NCI-H446 (cell line): ENCODE measurements at regions not wholly inside any gene's neighbourhood (a gene's known extent, or its start where the extent isn't known, plus 50 kb on each side); places are given as distances from the start of the nearest gene placed in this dataset.
"Not testable (repeated sequence)": the region's sequence is repeated elsewhere in the genome, so short reads cannot be mapped to it uniquely, and the experiment has no call there.

Experiments used
- DNase-seq, 2 experiments: peaks; one replicate each; lab custom pipeline; 2025; lab: John Stamatoyannopoulos, UW

DNA sequence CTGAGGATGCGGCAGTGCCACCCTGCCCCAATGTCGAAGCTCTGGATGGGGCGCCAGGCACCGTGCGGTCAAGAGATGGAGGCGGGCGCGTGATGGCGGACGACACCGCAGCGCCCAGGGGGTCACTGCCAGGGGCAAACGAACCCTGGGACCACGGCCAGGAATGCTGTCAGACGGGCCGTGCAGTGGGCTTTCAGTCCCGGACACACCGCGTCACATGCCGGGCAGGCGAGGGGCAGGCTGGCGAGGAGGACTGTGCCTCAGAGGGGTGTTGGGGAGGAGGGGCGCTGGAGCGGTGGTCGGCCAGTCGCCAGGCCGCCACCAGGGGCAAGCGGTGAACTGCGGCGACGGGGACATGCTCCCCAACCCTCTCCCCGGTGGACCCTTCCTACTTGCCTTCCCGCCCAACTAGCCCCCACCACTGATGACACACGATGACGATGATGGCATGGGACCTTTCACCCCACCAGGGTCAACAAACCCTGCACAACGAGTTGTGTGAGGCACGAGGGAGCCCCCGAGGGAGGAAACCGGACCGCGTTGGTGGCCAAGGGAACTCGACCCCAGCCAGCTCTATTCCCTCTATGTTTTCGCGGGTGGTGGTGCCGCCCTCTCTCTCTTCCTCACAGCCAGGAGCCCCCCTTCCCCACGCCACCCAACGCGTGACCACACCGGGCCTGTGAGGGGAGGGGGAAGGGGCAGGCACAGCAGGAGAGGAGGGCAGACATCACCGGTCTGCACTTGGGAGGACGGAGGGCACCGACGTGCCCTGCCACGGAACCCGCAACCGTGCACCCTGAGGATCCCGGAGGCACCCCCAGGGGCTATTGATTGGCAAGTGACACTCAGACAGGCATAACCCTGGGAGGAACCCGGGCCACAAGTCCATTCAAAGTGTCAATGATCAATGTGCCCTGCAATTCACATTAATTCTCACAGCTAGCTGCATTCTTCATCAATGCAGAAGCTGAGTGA is 1960.9 kb upstream of the DEFB115 start:
- DNase-seq: no peak

DNA sequence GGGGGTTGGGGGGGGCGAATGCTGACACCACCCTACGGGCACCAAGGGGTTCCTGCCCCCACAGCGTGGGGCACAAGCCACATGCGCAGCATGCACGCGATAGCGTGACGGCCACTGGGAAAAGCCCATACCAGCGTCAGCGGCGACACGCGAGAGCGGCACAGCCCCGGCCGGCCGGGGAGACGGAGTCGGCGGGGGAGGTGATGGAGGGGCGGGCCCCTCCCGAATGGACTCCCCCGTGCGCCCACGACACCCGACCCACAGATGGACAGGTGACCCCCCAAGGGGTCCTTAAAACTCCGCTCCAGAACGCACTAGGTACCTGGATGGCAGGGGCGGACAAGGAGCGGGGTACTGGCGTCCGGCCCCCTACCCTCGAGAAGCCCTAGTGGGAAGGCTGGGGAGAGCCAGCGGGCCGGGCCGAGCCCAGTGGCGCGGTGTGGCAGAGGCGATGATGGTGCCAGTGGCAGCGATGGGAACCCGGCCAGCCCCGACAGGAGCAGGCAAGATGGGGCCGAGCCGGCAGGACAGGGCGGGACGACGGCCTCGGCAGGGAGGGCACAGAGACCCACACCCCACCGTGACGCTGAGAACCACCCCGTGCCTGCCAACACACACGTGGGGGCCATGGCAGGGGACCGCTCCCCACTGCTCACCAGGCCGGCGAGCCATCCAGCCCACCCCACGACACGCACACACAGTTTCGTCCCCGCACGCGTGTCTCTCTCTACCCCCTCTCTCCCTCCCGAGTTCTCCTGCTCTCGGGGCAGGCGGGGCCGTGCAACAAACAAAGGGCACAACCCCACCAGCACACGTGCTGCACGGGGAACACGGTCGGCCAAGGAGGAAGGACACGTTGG is 1959.8 kb upstream of the DEFB115 start:
- no peak for DNase-seq

- no peak for DNase-seq
Measured at GRCh38 chr20:29298271-29298590, 1959.2 kb upstream of the DEFB115 start.

DNA sequence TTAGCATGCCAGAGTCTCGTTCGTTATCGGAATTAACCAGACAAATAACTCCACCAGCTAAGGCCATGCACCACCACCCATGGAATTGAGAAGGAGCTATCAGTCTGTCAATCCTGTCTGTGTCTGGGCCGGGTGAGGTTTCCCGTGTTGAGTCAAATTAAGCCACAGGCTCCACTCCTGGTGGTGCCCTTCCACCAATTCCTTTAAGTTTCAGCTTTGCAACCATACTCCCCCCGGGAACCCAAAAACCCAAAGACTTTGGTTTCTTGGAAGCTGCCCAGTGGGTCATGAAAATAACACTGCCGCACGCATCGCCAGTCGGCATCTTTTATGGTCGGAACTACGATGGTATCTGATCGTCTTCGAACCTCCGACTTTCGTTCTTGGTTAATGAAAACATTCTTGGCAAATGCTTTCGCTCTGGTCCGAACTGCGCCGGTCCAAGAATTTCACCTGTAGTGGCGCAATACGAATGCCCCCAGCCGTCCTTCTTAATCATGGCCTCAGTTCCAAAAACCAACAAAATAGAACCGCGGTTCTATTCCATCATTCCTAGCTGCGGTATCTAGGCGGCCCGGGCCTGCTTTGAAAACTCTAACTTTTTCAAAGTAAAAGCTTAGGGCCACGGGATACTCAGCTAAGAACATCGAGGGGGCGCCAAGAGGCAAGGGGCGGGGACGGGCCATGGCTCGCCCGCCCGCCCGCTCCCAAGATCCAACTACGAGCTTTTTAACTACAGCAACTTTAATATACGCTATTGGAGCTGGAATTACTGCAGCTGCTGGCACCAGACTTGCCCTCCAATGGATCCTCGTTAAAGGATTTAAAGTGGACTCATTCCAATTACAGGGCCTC is 1958.5 kb upstream of the DEFB115 start:
- DNase-seq: no peak

DNA sequence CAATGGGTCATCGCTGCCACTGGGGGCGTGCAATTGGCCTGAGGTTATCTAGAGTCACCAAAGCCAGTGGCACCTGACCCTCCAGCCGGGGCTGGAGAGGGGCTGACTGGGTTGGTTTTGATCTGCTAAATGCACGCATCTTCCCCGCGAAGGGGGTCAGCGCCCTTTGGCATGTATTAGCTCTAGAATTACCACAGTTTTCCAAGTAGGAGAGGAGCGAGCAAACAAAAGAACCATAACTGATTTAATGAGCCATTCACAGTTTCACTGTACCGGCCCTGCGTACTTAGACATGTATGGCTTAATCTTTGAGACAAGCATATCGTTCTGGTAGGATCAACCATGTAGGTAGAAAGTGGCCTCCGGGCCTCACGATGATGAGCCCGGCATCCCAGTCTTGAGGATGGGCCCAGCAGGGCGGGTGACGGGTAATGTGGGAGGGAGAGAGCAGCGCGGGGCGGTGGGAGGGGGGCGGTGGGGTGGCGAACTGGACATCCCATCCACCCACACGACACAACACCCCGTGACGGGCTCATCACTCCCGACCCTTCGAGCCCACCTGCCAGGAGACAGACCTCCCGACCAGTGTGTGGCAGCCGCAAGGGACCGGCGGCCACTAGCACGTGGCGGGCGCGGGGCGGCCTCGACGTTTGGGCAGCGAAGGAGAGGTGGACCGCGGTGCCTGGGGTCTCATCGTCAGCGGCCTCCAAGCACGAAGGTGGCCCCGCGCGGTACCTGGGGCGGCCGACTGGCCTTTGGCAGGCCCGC is 1957.5 kb upstream of the DEFB115 start:
- DNase-seq: no peak

DNA sequence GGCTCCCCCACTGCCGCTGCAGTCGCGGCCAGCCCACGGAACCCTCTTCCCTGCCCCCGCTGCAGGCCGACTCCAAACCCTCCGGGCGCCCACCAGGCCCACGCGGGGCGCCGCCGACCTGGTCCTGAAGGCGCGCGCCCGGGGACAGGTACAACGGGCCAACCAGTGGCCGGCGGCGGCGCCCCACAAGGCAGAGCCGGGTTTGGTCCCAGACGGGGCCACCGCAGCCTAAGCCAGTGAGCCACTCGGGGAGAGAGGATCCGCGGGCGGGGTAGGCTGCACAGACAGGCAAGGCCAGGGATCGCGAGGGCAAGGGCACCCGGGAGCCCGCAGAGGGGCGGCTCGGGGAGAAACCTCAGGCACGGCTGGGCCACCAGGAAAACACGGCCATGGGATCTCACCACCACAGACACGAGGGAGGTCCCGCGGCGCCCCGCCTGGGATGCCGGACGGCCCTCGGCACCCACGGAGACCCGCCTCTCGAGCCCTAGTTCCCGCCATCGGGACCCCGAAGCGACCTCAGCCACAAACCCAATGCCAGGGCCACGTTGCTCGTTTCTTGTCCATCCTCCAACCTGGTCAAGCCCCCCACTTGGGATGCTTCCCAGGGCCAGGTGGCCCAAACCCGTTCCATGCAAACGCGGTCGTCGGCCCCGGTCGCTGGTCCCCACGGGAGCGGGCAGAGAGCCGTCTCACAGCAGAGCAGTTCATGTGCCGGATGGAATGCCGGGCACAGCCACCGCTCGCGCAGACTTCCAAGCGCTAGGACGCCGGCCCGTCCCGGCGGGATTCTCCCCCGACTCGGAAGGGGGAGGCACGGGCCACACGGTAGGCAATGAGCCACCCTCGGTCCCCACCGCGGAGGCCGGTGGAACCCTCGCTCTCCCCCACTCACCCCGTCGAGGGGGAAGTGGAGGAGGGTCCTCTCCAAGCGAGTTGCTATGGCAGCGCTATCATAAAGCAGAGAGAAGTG is 1956.6 kb upstream of the DEFB115 start:
- DNase-seq: no peak

DNA sequence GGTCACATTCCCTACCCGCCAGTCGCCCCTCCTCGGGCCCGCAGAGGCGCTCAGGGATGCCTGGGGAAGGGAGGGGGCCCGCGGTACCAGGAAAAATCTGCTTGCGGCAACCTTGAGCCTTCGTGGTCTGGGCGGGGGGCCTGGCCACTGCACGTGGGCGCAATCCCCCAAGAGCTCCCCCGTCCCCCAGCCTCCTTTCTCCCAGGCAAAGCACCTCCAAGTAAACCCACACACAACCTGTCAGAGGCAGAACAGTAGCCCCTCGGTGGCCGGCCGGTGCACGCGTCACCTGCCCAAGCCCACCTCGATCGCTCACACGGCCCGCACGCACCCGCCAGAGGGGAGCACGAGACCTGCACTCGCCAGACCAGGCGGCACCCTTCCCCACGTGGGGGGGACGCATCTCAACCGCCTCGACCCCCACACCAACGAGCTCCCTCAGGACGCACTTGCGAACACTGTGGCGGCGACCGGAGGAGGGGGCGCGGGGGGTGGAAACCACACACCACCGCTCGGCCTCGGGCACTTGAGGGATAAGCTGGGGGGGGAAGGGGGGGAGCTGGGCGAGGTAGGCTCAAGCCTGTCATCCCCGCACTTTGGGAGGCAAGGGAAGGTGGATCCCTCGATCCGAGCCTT is 1955.7 kb upstream of the DEFB115 start:
- no peak for DNase-seq

DNA sequence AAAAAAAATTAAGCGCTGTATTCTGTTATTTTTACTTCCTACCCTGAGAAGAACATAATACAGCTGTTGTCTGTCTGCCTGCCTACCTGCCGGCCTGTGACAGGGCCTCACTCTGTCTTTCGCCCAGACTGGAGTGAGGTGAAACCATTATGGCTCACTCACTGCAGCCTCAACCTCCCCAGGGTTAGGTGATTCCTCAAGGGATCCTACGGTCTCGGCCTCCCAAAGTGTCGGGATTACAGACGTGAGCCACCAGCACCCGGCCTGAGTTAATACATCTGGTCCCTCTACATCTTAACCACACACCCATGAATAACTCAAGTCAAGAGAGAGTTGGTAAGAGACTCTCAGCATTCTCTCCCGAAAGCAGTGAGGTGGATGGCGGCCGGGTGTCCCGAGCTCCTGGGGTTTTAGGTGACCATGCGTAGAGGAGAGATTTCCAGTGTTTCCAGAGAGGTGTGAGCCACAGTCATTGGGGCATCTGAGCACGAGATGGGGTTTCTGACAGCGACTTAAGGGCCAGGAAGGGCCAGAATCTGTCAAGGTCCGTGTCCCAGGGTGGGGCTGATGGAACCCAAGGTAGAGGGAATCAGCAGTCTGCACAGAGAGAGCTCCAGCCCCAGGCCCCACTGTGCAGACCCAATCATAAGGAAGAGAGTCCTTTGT is 1954.4 kb upstream of the DEFB115 start:
- no peak for DNase-seq

GRCh38 chr20:29306390-29307072 is 1950.9 kb upstream of the DEFB115 start:
- DNase-seq: no peak

DNA sequence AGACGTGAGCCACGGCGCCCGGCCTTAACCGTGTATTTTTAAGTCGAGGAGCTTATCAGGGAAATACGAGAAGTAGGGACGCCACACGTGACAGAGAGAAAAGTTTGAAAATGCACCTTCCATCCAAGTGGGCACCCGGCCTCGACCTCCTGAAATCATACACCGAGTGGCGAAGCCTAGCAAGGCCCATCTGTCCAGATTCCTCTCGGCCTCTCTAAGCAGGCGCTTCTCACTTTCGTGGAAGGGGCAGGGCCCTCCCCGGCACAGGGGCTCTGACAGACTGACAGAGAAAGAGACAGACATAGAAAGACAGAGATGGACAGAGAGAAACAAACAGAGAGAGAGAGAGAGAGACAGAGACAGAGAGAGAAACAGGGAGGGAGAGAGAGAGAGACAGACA is 1950.0 kb upstream of the DEFB115 start:
- not testable (repeated sequence) for DNase-seq

DNA sequence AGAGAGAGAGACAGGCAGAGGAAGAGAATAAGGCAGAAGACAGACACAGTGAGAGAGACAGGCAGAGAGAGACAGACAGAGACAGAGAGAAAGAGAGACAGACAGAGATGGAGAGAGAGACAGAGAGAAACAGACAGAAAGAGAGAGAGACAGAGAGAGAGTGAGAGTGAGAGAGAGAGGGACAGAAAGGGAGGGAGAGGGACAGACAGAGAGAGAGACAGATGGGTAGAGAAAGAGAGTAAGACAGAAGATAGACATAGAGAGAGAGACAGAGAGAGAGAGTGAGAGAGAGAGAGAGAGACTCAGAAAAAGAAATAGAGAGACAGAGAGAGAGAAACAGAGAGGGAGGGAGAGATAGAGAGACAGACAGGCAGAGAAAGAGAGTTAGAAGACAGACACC is 1948.5 kb upstream of the DEFB115 start:
- not testable (repeated sequence) for DNase-seq

- DNase-seq: not testable (repeated sequence)
Measured at GRCh38 chr20:29309481-29309880, 1948.0 kb upstream of the DEFB115 start.

DNA sequence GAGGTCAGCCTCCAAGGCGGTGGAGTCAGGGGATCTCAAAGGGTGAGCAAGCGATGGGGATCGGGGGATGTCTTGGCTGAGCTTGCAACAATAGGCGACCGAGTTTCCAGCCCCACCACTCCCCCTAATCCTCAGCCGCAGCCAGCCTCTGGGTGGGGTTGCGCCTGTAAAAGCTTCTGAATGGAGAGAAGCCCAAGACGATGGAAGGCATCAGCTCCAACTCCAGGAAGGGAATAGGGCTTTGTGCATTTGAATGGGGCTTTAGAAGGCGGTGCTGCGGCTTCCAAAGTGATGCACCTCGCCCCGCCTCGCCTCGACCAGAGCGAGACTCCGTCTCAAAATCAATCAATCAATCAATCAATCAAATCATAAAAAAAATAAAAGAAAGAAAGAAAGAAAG is 1946.4 kb upstream of the DEFB115 start:
- not testable (repeated sequence) for DNase-seq

GRCh38 chr20:29312679-29313078 is 1944.8 kb upstream of the DEFB115 start:
- not testable (repeated sequence) for DNase-seq

DNA sequence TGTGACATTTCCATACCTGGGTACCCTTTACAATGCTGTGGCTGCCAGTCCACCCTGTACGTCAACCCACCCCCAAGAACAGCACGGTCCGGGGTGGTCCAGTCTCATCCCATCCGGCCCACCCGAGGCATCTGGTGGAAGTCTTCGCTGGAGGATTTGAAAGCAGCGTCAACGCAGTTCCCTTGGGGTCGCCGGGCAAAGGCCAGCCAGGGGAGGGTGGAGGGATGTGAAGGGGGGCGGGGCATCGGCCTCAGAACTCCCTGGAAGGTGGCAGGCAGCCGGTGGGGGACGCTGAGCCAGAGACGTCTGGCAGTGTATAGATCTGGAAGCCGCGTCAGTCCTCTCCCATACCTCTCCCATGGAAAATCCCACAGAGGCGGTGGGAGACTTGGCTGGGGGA is 1944.0 kb upstream of the DEFB115 start:
- no peak for DNase-seq

DNA sequence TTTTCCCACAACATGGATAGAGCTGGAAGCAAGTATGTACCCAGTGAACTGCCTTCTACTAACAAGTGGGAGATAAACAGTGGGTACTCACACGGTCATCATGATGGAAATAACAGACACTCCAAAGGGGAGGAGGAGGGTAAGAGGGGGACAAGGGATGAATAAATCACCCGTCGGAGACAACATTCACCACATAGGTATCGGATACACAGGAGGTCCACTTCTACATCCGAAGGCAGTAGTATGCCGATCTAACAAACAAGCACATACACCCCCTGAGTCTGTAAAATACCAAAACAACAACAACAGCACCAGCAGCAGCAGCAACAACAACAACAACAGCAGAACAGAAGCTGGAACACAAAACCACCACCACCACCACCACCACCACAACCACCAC is 1943.2 kb upstream of the DEFB115 start:
- DNase-seq: no peak

GRCh38 chr20:29318871-29319461 is 1938.5 kb upstream of the DEFB115 start:
- no peak for DNase-seq

DNA sequence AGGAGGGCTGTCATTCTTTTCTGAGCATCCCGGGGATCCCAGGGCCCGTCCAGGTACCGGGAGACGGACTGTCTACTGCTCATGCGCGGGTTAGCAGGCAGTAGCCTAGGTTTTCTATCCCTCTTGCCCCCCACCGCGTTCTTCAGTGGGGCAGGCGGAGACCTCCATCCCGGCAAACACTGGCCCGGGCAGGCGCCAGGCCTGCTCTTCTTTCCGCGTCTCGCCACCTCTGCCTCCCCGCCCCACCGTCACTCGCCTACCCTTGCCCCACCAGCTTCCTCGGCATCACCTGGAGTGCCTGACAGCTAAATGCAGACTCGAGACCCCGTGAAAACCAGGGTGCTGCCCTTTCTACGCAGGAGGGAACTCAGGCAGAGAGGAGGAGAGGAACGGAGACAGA is 1937.7 kb upstream of the DEFB115 start:
- no peak for DNase-seq
